Panc1 (cell line): ENCODE measurements at regions not wholly inside any gene's neighbourhood (a gene's known extent, or its start where the extent isn't known, plus 50 kb on each side); places are given as distances from the start of the nearest gene placed in this dataset.

Experiments used
- ATAC-seq: fragments of 200-7000 bp; cut with Tn5 transposase; 2 replicates; pipeline ENCODE4 v1.9.1; 2020; ENCODE audit warnings: mild to moderate bottlenecking, moderate library complexity
- BruUV-seq: library from RNA; stranded (reverse); fragments of 400-500 nt; replicated peaks from 2 replicates; lab custom pipeline; 2021; lab: Mats Ljungman, UMichigan
- CTCF ChIA-PET: fragments of 300-600 bp; sonication (Branson Sonifier 250); formaldehyde crosslinking; loops from one replicate; lab custom pipeline; 2022; ENCODE audit warnings: antibody characterized with exemption; lab: Charles Lee
- POLR2A ChIA-PET: fragments of 300-600 bp; sonication (Branson Sonifier 250); formaldehyde crosslinking; loops from one replicate; lab custom pipeline; 2022; ENCODE audit warnings: antibody characterized with exemption; lab: Charles Lee
- DNase-seq: peaks from one replicate; pipeline ENCODE4 v3.0.0-alpha.2; 2010; ENCODE audit warnings: low read depth, low spot score
- H3K27ac ChIP-seq: 2 replicates; pipeline ENCODE4 v1.5.1; 2011; ENCODE audit warnings: mild to moderate bottlenecking, low read length, inconsistent platforms
- H3K27me3 ChIP-seq: fragments of 200-500 bp; sonication (Bioruptor generic); 2 replicates; pipeline ENCODE4 v1.6.0; 2014; ENCODE audit warnings: low read length, inconsistent platforms; ENCODE audit not compliant: control insufficient read depth, insufficient read depth
- H3K36me3 ChIP-seq: fragments of 200-500 bp; sonication (Bioruptor generic); 2 replicates; pipeline ENCODE4 v1.5.1; 2014; ENCODE audit warnings: inconsistent platforms, mild to moderate bottlenecking, low read length, moderate library complexity; ENCODE audit not compliant: control insufficient read depth, insufficient read depth
- H3K4me1 ChIP-seq: 2 replicates; pipeline ENCODE4 v1.5.1; 2011; ENCODE audit warnings: inconsistent platforms, mild to moderate bottlenecking, low read length, moderate library complexity; ENCODE audit not compliant: control insufficient read depth, insufficient read depth
- H3K4me3 ChIP-seq, 2 experiments: 2 replicates each; pipeline ENCODE4 v1.5.1; 2011 to 2012; ENCODE audit warnings: low read depth in 2 of 2, low read length in 2 of 2, mild to moderate bottlenecking in 2 of 2, inconsistent platforms in 1 of 2, moderate library complexity in 1 of 2
- H3K9me3 ChIP-seq: fragments of 200-500 bp; sonication (Bioruptor generic); 2 replicates; pipeline ENCODE4 v1.5.1; 2014; ENCODE audit warnings: low read depth, mild to moderate bottlenecking, inconsistent platforms, low read length, moderate library complexity; ENCODE audit not compliant: control insufficient read depth, insufficient read depth
- POLR2AphosphoS5 ChIP-seq: IDR thresholded peaks from 2 replicates; pipeline ENCODE4 v1.6.1; 2012; ENCODE audit warnings: mild to moderate bottlenecking, low read depth, low read length, moderate library complexity
- SIN3A ChIP-seq: IDR thresholded peaks from 2 replicates; pipeline ENCODE4 v1.6.1; 2012; ENCODE audit warnings: low read depth, mild to moderate bottlenecking, low read length, moderate library complexity, borderline replicate concordance; ENCODE audit not compliant: insufficient read depth
- TCF7L2 ChIP-seq: IDR thresholded peaks from 2 replicates; pipeline ENCODE4 v1.6.1; 2011; ENCODE audit warnings: mild to moderate bottlenecking, low read depth, low read length, inconsistent platforms
- in situ Hi-C: cut with HindIII; loops from 2 replicates; pipeline ENCODE4 v1.10.0; 2016; ENCODE audit warnings: low sequenced_read_pairs, low pct_unique_long_range_greater_than_20kb
- intact Hi-C: fragments of 100-400 bp; cut with micrococcal nuclease; formaldehyde crosslinking; loops from one replicate; pipeline ENCODE4 v1.10.0; 2022; ENCODE audit not compliant: unreplicated experiment
- TF ChIP-seq, protein P1 (sequence below), 2 experiments: IDR thresholded peaks; 2 replicates each; pipeline ENCODE4 v1.6.1; 2011 to 2012; ENCODE audit warnings: low read depth in 2 of 2, control low read depth in 1 of 2, low read length in 1 of 2, mild to moderate bottlenecking in 1 of 2, moderate library complexity in 1 of 2; ENCODE audit not compliant: insufficient read depth in 1 of 2
- TF ChIP-seq, protein P2 (sequence below): fragments of 450-650 bp; IDR thresholded peaks from 2 replicates; pipeline ENCODE4 v1.5.1; 2017; ENCODE audit warnings: mild to moderate bottlenecking

DNA sequence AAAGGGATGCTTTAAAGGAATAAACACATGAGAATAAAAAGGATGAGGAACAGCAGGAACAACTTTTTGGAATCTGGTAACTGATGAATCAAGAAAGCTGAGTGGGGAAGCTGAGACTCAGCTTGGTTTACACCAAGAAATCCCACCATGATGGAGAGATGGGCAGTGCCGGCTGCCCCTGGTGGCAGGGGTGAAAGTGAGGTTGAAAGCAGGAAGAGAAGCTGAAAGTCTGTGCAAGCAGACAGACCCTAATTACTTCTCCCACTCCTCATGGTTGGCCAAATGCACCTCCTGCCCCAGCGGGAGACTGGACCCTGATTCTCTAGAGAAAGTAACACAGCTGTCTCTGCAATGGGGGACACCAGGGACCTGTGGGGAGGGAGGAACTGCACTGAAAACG is 57.6 kb upstream of the NANOS1 start:
- in situ Hi-C loops (loop anchor here (5.0 kb wide), 1 partner anchor 35 kb away; no protein-coding TSS in a partner anchor), intact Hi-C loops (no loop called here)
- TF ChIP-seq POLR2AphosphoS5 (no peak), TCF7L2 (no peak), SIN3A (no peak)
- TF ChIP-seq, protein P1, sequence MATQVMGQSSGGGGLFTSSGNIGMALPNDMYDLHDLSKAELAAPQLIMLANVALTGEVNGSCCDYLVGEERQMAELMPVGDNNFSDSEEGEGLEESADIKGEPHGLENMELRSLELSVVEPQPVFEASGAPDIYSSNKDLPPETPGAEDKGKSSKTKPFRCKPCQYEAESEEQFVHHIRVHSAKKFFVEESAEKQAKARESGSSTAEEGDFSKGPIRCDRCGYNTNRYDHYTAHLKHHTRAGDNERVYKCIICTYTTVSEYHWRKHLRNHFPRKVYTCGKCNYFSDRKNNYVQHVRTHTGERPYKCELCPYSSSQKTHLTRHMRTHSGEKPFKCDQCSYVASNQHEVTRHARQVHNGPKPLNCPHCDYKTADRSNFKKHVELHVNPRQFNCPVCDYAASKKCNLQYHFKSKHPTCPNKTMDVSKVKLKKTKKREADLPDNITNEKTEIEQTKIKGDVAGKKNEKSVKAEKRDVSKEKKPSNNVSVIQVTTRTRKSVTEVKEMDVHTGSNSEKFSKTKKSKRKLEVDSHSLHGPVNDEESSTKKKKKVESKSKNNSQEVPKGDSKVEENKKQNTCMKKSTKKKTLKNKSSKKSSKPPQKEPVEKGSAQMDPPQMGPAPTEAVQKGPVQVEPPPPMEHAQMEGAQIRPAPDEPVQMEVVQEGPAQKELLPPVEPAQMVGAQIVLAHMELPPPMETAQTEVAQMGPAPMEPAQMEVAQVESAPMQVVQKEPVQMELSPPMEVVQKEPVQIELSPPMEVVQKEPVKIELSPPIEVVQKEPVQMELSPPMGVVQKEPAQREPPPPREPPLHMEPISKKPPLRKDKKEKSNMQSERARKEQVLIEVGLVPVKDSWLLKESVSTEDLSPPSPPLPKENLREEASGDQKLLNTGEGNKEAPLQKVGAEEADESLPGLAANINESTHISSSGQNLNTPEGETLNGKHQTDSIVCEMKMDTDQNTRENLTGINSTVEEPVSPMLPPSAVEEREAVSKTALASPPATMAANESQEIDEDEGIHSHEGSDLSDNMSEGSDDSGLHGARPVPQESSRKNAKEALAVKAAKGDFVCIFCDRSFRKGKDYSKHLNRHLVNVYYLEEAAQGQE (IDR thresholded peaks at IDR 0.05; ENCODE audit: insufficient read depth in 1 of 2, low read depth in 2 of 2, low read length in 1 of 2), result no peak
- TF ChIP-seq, protein P2, sequence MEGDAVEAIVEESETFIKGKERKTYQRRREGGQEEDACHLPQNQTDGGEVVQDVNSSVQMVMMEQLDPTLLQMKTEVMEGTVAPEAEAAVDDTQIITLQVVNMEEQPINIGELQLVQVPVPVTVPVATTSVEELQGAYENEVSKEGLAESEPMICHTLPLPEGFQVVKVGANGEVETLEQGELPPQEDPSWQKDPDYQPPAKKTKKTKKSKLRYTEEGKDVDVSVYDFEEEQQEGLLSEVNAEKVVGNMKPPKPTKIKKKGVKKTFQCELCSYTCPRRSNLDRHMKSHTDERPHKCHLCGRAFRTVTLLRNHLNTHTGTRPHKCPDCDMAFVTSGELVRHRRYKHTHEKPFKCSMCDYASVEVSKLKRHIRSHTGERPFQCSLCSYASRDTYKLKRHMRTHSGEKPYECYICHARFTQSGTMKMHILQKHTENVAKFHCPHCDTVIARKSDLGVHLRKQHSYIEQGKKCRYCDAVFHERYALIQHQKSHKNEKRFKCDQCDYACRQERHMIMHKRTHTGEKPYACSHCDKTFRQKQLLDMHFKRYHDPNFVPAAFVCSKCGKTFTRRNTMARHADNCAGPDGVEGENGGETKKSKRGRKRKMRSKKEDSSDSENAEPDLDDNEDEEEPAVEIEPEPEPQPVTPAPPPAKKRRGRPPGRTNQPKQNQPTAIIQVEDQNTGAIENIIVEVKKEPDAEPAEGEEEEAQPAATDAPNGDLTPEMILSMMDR, result no peak
- ChIA-PET POLR2A (no interaction called here), CTCF (interaction anchor here (0.7 kb wide), 1 partner anchor 67 kb away, joined by 5 read pairs; no protein-coding TSS in a partner anchor)
- no peak for ATAC-seq
- no TSS peak for BruUV-seq
- Histone ChIP-seq H3K4me1 (no peaks in the 10 kb centered on the region; the same call in 1 of the 2 replicates), H3K36me3 (no peaks in the 10 kb centered on the region), H3K9me3 (peaks cover 6% of the 10 kb centered on the region; the same call in 1 of the 2 replicates), H3K27ac (no peak overlapping the region), H3K27me3 (no peaks in the 10 kb centered on the region), H3K4me3 (no peak overlapping the region)
- DNase-seq, result no peak

GRCh38 chr10:118973744-118974143 is 55.8 kb upstream of the NANOS1 start:
- no peaks in the 10 kb centered on the region for H3K27me3 ChIP-seq
- no peak for TF ChIP-seq TCF7L2
- no peak for TF ChIP-seq POLR2AphosphoS5
- TF ChIP-seq, protein P1 (IDR thresholded peaks at IDR 0.05; ENCODE audit: insufficient read depth in 1 of 2, low read depth in 2 of 2, low read length in 1 of 2), result no peak
- no peak for TF ChIP-seq SIN3A
- TF ChIP-seq, protein P2, result no peak
- in situ Hi-C loops (loop anchor here (5.0 kb wide), 1 partner anchor 34 kb away; no protein-coding TSS in a partner anchor), intact Hi-C loops (no loop called here)
- no peaks in the 10 kb centered on the region; the same call in 1 of the 2 replicates for H3K4me1 ChIP-seq
- ATAC-seq (no peak), DNase-seq (no peak)
- H3K36me3 ChIP-seq, result no peaks in the 10 kb centered on the region
- H3K9me3 ChIP-seq, result peaks cover 6% of the 10 kb centered on the region; the same call in 1 of the 2 replicates
- H3K27ac ChIP-seq, result no peak overlapping the region
- CTCF ChIA-PET, result no interaction called here
- no peak overlapping the region for H3K4me3 ChIP-seq
- BruUV-seq, result no TSS peak
- POLR2A ChIA-PET, result no interaction called here
